Mammary epithelial cell (primary cell): ENCODE measurements at regions not wholly inside any gene's neighbourhood (a gene's known extent, or its start where the extent isn't known, plus 50 kb on each side); places are given as distances from the start of the nearest gene placed in this dataset.

Source experiments
- EZH2 ChIP-seq: IDR thresholded peaks from 2 replicates; pipeline ENCODE4 v1.6.1; 2012; ENCODE audit warnings: low read length, inconsistent platforms, borderline replicate concordance
- TF ChIP-seq, protein P1 (sequence below), 2 donors: IDR thresholded peaks in 1 of 2; conservative IDR thresholded peaks in 1 of 2; 2 replicates each; pipeline ENCODE4 v1.5.1; 2011 to 2012; ENCODE audit warnings: inconsistent platforms in 2 of 2, low read length in 2 of 2, mild to moderate bottlenecking in 2 of 2, control low read depth in 1 of 2, low read depth in 1 of 2; ENCODE audit not compliant: insufficient read depth in 1 of 2; ENCODE audit errors: extremely low read depth in 1 of 2

GRCh38 chr6:131382631-131383030, 190.4 kb upstream of the ARG1 start:
- TF ChIP-seq, protein P1, sequence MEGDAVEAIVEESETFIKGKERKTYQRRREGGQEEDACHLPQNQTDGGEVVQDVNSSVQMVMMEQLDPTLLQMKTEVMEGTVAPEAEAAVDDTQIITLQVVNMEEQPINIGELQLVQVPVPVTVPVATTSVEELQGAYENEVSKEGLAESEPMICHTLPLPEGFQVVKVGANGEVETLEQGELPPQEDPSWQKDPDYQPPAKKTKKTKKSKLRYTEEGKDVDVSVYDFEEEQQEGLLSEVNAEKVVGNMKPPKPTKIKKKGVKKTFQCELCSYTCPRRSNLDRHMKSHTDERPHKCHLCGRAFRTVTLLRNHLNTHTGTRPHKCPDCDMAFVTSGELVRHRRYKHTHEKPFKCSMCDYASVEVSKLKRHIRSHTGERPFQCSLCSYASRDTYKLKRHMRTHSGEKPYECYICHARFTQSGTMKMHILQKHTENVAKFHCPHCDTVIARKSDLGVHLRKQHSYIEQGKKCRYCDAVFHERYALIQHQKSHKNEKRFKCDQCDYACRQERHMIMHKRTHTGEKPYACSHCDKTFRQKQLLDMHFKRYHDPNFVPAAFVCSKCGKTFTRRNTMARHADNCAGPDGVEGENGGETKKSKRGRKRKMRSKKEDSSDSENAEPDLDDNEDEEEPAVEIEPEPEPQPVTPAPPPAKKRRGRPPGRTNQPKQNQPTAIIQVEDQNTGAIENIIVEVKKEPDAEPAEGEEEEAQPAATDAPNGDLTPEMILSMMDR (conservative IDR thresholded peaks at IDR 0.05 in 1 of 2, IDR thresholded peaks at IDR 0.05 in 1 of 2; ENCODE audit: extremely low read depth in 1 of 2, insufficient read depth in 1 of 2, low read depth in 1 of 2, low read length in 2 of 2) = no peak
- TF ChIP-seq EZH2 = no peak
